NB4 (cell line): ENCODE measurements at regions not wholly inside any gene's neighbourhood (a gene's known extent, or its start where the extent isn't known, plus 50 kb on each side); places are given as distances from the start of the nearest gene placed in this dataset.

Experiments
- CTCF ChIP-seq: IDR thresholded peaks from one replicate; pipeline ENCODE4 v1.5.1; 2012; ENCODE audit warnings: low read depth, low read length
- POLR2A ChIP-seq: IDR thresholded peaks from 2 replicates; pipeline ENCODE4 v1.6.1; 2011; ENCODE audit warnings: mild to moderate bottlenecking; ENCODE audit not compliant: insufficient read length; ENCODE audit errors: extremely low read depth
- TF ChIP-seq, protein P1 (sequence below): IDR thresholded peaks from 2 replicates; pipeline ENCODE4 v1.6.1; 2011; ENCODE audit warnings: low read depth, low read length

GRCh38 chr4:62455871-62456270, 1255.7 kb downstream of the ADGRL3 start:
- TF ChIP-seq CTCF (no peak), POLR2A (no peak)
- TF ChIP-seq, protein P1, sequence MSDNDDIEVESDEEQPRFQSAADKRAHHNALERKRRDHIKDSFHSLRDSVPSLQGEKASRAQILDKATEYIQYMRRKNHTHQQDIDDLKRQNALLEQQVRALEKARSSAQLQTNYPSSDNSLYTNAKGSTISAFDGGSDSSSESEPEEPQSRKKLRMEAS, result no peak
